GM19238 (cell line): ENCODE measurements at regions not wholly inside any gene's neighbourhood (a gene's known extent, or its start where the extent isn't known, plus 50 kb on each side); places are given as distances from the start of the nearest gene placed in this dataset.

Experiments
- DNase-seq: peaks from one replicate; pipeline ENCODE4 v3.0.0; 2011; ENCODE audit warnings: low spot score; ENCODE audit not compliant: insufficient read length

- no peak for DNase-seq
Observed at GRCh38 chr4:147421456-147421855, 59.4 kb upstream of the EDNRA start.

GRCh38 chr4:147423229-147423628 is 57.7 kb upstream of the EDNRA start:
- no peak for DNase-seq

GRCh38 chr4:147425019-147425418 is 55.9 kb upstream of the EDNRA start:
- DNase-seq = no peak

DNA sequence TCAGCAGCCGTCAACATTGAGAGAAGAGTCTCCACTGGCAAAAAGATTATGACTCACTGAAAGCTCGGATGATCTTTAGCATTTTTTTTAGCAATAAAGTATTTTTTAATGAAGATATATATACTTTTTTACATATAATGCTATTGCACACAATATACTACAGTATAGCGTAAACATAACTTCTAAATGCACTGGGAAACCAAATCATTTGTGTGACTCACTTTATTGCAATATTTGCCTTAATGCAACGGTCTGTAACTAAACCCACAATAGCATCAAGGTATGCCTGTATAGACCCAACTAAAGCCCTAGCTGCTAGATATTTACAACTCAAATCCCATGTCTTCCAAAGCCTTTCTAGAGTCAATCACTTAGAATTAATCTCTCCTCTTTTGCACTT is 52.3 kb upstream of the EDNRA start:
- DNase-seq = no peak

DNA sequence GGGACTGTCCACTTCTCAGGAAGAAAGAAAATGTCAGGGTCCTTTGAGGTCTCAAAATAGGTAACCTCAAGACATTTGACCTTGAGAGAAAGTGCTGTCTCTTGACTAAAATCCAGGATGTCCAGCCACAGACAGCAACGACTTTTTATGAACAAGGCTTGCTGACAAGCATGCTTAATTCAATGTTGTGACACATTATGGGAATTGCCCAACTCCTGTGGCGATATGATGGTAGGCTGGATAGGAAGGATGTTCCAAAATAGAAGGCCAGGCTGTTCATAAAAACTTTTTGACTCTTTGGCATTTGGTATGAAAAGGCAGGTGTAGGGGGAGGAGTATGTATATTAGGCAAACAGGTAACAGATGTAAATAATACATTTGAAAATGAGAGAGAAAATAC is 50.8 kb upstream of the EDNRA start:
- DNase-seq = no peak
